Right cardiac atrium (tissue), 5 donors: ENCODE measurements at regions not wholly inside any gene's neighbourhood (a gene's known extent, or its start where the extent isn't known, plus 50 kb on each side); places are given as distances from the start of the nearest gene placed in this dataset.

Source experiments
- ATAC-seq, 2 donors: fragments of 200-7000 bp; cut with Tn5 transposase; one replicate each; pipeline versions ENCODE4 v1.8.0 to v1.9.1; 2020; ENCODE audit warnings: moderate library complexity in 2 of 2, mild to moderate bottlenecking in 1 of 2
- DNase-seq, 3 donors: peaks; one replicate each; pipeline ENCODE4 v3.0.0-alpha.2; 2020
- H3K27ac ChIP-seq: one replicate; pipeline ENCODE4 v1.5.1; 2013; ENCODE audit warnings: mild to moderate bottlenecking, low read length, control low read depth, moderate library complexity
- H3K27me3 ChIP-seq: one replicate; pipeline ENCODE4 v1.6.1; 2013; ENCODE audit not compliant: control insufficient read depth, insufficient read depth
- H3K4me1 ChIP-seq: one replicate; pipeline ENCODE4 v1.6.1; 2013; ENCODE audit warnings: low read length; ENCODE audit not compliant: control insufficient read depth, insufficient read depth
- H3K4me3 ChIP-seq: one replicate; pipeline ENCODE4 v1.5.1; 2013; ENCODE audit warnings: low read length, control low read depth
- H3K9me3 ChIP-seq: one replicate; pipeline ENCODE4 v1.6.1; 2013; ENCODE audit warnings: low read length; ENCODE audit not compliant: control insufficient read depth
- WGBS: extraction: QIAGEN DNeasy Blood & Tissue Kit; methylation state at CpG from one replicate; pipeline ENCODE4 v1.1.7; 2013; 5-methylcytosine and 5-hydroxymethylcytosine counted together
- intact Hi-C, 4 donors: fragments of 100-400 bp; cut with DNase I; formaldehyde crosslinking; loops; one replicate each; pipeline versions ENCODE4 v1.11.0 to v1.14.0; 2022 to 2023
- donor health status: healthy with polysubstance abuse.
- donor health status: DM: no; HTN: yes; CAD: no.
- donor health status: DM: no; HTN: no; CAD: no.
- donor health status: DM: no; HTN: yes; CAD: no; lungs with severe emphysema.
- donor health status: DM: yes; HTN: yes; CAD: no.

- DNase-seq (no peak), ATAC-seq (no peak)
- Histone ChIP-seq H3K4me3 (no peak overlapping the region), H3K27ac (no peak overlapping the region), H3K4me1 (no peaks in the 10 kb centered on the region), H3K9me3 (no peaks in the 10 kb centered on the region), H3K27me3 (no peaks in the 10 kb centered on the region)
- intact Hi-C loops = no loop called here
- 46% methylated on average over 2 of the region's 2 CpGs for WGBS
These were observed 526.4 kb downstream of the NR2F1-AS1 start for GRCh38 chr5:93054424-93055163.

DNA sequence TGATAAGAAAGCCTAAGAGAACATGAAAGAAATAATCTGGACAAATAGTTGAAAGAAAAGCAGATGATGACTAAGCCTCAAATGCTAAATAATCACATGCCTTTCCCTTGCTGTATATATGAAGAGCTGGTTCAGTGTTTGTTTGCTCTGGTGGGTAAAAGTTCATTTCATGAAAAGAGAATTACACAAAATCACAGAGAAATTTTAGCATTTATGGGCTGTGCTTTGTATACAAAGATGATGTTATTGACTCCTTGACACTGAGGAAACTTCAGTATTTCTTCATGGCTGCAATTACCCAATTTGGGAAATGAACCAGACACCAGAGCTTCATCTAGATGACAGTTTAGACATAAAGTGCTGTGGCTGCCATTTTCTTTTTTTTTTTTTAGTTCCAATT, 527.2 kb downstream of the NR2F1-AS1 start:
- Histone ChIP-seq H3K9me3 (no peaks in the 10 kb centered on the region), H3K27ac (no peak overlapping the region), H3K27me3 (no peaks in the 10 kb centered on the region), H3K4me1 (no peaks in the 10 kb centered on the region), H3K4me3 (no peak overlapping the region)
- no peak for DNase-seq
- no peak for ATAC-seq
- intact Hi-C loops = no loop called here

GRCh38 chr5:93048858-93049257, 532.2 kb downstream of the NR2F1-AS1 start:
- Histone ChIP-seq H3K27ac (no peak overlapping the region), H3K27me3 (no peaks in the 10 kb centered on the region), H3K4me1 (no peaks in the 10 kb centered on the region), H3K4me3 (no peak overlapping the region), H3K9me3 (no peaks in the 10 kb centered on the region)
- no peak for DNase-seq
- 89% methylated on average over 2 of the region's 2 CpGs for WGBS
- no peak for ATAC-seq
- intact Hi-C loops = no loop called here

DNA sequence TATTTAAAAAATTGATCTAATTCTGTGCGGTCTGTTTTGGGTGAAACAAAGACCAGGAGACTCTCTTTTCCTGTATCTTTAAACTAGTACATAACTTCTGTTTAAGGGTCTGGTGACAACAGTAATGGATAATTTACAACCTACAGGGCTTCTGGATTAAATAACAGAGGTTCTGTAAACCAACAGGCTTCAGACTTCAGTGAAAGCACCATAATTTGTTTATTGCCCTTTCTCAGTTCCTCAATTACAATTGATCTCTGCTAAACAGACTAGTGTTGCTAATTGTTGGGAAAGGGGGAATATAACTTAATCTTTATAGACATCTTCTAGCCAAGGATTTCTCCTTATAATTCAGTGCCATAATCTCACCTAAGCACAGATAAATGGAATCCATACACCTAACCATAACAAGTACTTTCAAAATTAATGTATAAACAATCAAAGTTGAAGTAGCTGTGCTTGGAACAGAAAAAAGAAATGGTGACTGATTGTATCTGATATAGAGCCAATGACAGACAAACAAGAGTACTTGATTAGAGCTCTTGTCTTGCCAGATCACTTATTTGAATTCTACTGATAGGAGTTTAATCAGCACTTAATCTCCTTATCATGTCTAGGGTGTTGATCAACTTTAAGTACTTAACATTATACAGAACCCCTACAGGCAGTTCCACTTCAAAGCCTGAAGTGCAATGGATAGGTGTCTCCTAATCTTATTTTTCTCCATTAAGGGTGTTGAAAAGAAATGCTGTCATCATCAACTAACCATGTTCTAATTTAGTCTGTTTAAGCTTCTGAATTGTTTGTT, 536.0 kb downstream of the NR2F1-AS1 start:
- Histone ChIP-seq H3K9me3 (no peaks in the 10 kb centered on the region), H3K27me3 (no peaks in the 10 kb centered on the region), H3K27ac (no peak overlapping the region), H3K4me3 (no peak overlapping the region), H3K4me1 (no peaks in the 10 kb centered on the region)
- intact Hi-C loops = no loop called here
- no peak for ATAC-seq
- 84% methylated on average over 1 of the region's 1 CpG for WGBS
- no peak for DNase-seq

DNA sequence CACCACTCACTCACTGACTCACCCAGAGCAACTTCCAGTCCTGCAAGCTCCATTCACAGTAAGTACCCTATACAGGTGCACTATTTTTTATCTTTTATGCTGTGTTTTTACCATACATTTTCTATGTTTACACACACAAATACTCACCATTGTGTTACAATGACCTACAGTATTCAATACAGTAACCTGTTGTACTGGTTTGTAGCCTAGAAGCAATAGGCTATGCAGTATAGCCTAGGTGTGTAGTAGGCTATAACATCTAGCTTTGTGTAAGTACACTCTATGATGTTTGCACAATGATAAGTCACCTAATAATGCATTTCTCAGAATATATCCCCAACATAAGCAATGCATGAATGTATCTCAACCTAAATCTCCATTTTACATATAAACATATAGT, 541.1 kb downstream of the NR2F1-AS1 start:
- ATAC-seq (no peak), DNase-seq (no peak)
- Histone ChIP-seq H3K9me3 (no peaks in the 10 kb centered on the region), H3K4me3 (no peak overlapping the region), H3K4me1 (peaks cover 2% of the 10 kb centered on the region), H3K27me3 (no peaks in the 10 kb centered on the region), H3K27ac (no peak overlapping the region)
- intact Hi-C loops = no loop called here

DNA sequence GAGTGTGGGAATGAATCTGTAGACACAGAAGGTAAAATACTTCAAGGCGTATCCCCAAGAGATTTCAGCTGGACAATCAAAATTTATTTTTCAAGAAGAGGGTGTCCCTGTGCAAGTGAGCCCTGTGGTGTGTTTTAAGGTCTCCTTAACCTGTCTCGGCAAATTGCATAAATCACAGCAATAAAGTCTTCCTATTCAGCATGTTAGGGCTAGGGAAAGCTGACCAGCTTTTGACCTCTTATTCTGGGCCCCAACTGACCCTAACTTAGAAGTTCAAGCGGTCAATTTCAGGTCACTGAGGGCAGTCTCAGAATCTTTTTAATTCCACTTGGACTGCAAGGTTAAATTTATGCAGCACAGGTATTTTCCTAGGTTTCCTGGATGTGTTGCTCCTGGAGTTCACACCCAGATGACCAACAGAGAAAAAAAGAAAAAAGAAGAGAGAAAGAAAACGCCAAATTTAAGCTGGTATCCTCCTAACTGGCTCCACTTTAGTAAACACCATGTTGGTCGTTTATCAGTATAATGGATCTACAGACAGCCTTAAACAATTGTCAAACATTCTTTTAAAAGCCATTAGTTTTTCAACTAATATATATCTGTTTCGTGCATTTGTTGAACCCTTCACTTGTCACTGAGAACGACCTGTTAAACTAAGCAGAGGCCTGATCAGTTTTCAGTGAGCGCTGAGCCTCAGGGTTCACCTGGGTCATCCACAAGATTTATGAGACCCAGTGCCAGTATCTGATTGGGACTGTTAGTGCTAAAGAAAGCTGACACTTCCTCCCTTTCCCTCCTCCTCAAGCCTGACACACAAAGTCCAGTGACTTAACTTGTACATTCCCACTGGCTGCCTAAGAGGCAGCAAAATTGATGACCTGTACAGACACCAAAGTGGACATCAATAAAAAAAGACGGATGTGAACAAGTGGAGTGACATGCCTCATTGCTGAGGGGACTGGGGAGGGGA, 546.1 kb downstream of the NR2F1-AS1 start:
- Histone ChIP-seq H3K27me3 (no peaks in the 10 kb centered on the region), H3K27ac (no peak overlapping the region), H3K9me3 (no peaks in the 10 kb centered on the region), H3K4me3 (no peak overlapping the region), H3K4me1 (peaks cover 2% of the 10 kb centered on the region)
- ATAC-seq (no peak), DNase-seq (no peak)
- intact Hi-C loops = no loop called here
- WGBS = 66% methylated on average over 9 of the region's 9 CpGs

- WGBS = 55% methylated on average over 3 of the region's 3 CpGs
- intact Hi-C loops = no loop called here
- no peak overlapping the region for H3K4me3 ChIP-seq
- DNase-seq = no peak
- no peak overlapping the region for H3K27ac ChIP-seq
- H3K9me3 ChIP-seq = no peaks in the 10 kb centered on the region
- no peak for ATAC-seq
- no peaks in the 10 kb centered on the region for H3K27me3 ChIP-seq
- no peaks in the 10 kb centered on the region for H3K4me1 ChIP-seq
These were observed 558.1 kb downstream of the NR2F1-AS1 start for GRCh38 chr5:93022796-93023447.

GRCh38 chr5:93022211-93022610, 558.8 kb downstream of the NR2F1-AS1 start:
- H3K27ac ChIP-seq = no peak overlapping the region
- no peak for ATAC-seq
- no peaks in the 10 kb centered on the region for H3K27me3 ChIP-seq
- no peak overlapping the region for H3K4me3 ChIP-seq
- WGBS = 68% methylated on average over 3 of the region's 3 CpGs
- H3K4me1 ChIP-seq = no peaks in the 10 kb centered on the region
- no peak for DNase-seq
- intact Hi-C loops = no loop called here
- no peaks in the 10 kb centered on the region for H3K9me3 ChIP-seq

GRCh38 chr5:93019896-93020295, 561.1 kb downstream of the NR2F1-AS1 start:
- Histone ChIP-seq H3K4me3 (no peak overlapping the region), H3K27ac (no peak overlapping the region), H3K27me3 (no peaks in the 10 kb centered on the region), H3K9me3 (no peaks in the 10 kb centered on the region), H3K4me1 (no peaks in the 10 kb centered on the region)
- ATAC-seq = no peak
- WGBS = 81% methylated on average over 2 of the region's 2 CpGs
- intact Hi-C loops = no loop called here
- DNase-seq = no peak

DNA sequence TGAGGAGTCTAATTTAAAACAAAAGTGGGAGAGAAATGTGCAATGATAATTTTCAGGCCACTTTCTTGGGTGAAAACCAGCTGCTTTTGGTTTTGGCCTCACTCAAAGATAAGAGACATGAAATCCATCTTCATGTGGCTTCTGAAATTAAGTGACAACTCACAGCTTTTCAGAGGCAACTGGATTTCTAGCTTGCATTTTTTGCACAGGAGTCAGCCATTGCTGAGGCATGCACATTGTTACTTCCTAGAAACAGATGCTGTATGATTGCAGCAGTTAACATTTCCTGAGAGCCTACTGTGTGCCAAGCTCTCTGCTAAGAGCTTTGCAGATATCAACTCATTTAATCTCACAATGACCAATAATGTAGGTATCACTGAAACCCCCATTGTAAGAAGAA, 562.6 kb downstream of the NR2F1-AS1 start:
- H3K4me3 ChIP-seq = no peak overlapping the region
- H3K27ac ChIP-seq = no peak overlapping the region
- ATAC-seq (no peak), DNase-seq (no peak)
- H3K4me1 ChIP-seq = no peaks in the 10 kb centered on the region
- H3K9me3 ChIP-seq = no peaks in the 10 kb centered on the region
- H3K27me3 ChIP-seq = no peaks in the 10 kb centered on the region
- intact Hi-C loops = no loop called here
